ENCODE measurements at regions not wholly inside any gene's neighbourhood (a gene's known extent, or its start where the extent isn't known, plus 50 kb on each side); places are given as distances from the start of the nearest gene placed in this dataset.

- TF ChIP-seq ZNF432 (CRISPR knock-in tag; IDR thresholded peaks at IDR 0.05; ENCODE audit: borderline replicate concordance): no peak
- no peak for TF ChIP-seq ZNF546 (CRISPR knock-in tag; conservative IDR thresholded peaks at IDR 0.05)
Measured at GRCh38 chr14:98935921-98936320, 336.1 kb downstream of the BCL11B start (continued).

- ChIA-PET POLR2A (no interaction called here), CTCF (ENCODE audit: low intra/inter-chr PET ratio, low total read pairs) (no interaction called here)
- BruUV-seq (replicated peaks): no TSS peak
- 0% methylated on average over 1 of the region's 1 CpG for WGBS (ENCODE audit: low lambda C conversion rate)
- DNase-seq (ENCODE audit: low spot score) (no peak), FAIRE-seq (no peak), ATAC-seq (no peak)
- H3K4me2 ChIP-seq (ENCODE audit: low read depth, low read length): no peak overlapping the region
- in situ Hi-C loops (cut with HindIII; ENCODE audit: extremely low pct_ligation_motif_present, low pct_unique_long_range_greater_than_20kb): no loop called here
- H3K27ac ChIP-seq (ENCODE audit: extremely low read length, insufficient read depth, low read length): no peak overlapping the region
- no peaks in the 10 kb centered on the region for H3K79me2 ChIP-seq (ENCODE audit: insufficient read depth, low read length)
- H3K9ac ChIP-seq (ENCODE audit: insufficient read depth, low read depth, low read length): no peak overlapping the region
- intact Hi-C loops (cut with micrococcal nuclease; ENCODE audit: unreplicated experiment): no loop called here
- H3K4me3 ChIP-seq (replicated peaks in 1 of 3; ENCODE audit: insufficient read depth in 1 of 3, low read depth in 2 of 3, low read length in 3 of 3): no peak overlapping the region
- H3K27me3 ChIP-seq (ENCODE audit: control insufficient read depth in 1 of 2, insufficient read depth in 2 of 2, low read length in 2 of 2): no peaks in the 10 kb centered on the region
- no peaks in the 10 kb centered on the region for H3K4me1 ChIP-seq (ENCODE audit: insufficient read depth, low read length)
- TF ChIP-seq NBN (conservative IDR thresholded peaks at IDR 0.05): no peak
- TF ChIP-seq DNMT3B (CRISPR knock-in tag; conservative IDR thresholded peaks at IDR 0.05): no peak
- no peak for TF ChIP-seq ZNF607 (CRISPR knock-in tag; IDR thresholded peaks at IDR 0.05; ENCODE audit: borderline replicate concordance)
- TF ChIP-seq ZNF207 (IDR thresholded peaks at IDR 0.05; ENCODE audit: borderline replicate concordance): no peak
- H3K36me3 ChIP-seq (replicated peaks in 1 of 2; ENCODE audit: control insufficient read depth in 1 of 2, insufficient read depth in 2 of 2, low read length in 2 of 2): no peaks in the 10 kb centered on the region
- no peaks in the 10 kb centered on the region for H3K9me3 ChIP-seq (ENCODE audit: low read length)
- no peak overlapping the region for H2AFZ ChIP-seq (ENCODE audit: low read length)
- H4K20me1 ChIP-seq (ENCODE audit: insufficient read depth, low read length): no peaks in the 10 kb centered on the region
Measured at GRCh38 chr14:98937021-98937420, 335.0 kb downstream of the BCL11B start.

- 8% methylated on average over 5 of the region's 6 CpGs for WGBS (ENCODE audit: low lambda C conversion rate)
- Histone ChIP-seq H3K27me3 (ENCODE audit: control insufficient read depth in 1 of 2, insufficient read depth in 2 of 2, low read length in 2 of 2) (no peaks in the 10 kb centered on the region), H2AFZ (ENCODE audit: low read length) (no peak overlapping the region), H3K9me3 (ENCODE audit: low read length) (no peaks in the 10 kb centered on the region), H3K36me3 (replicated peaks in 1 of 2; ENCODE audit: control insufficient read depth in 1 of 2, insufficient read depth in 2 of 2, low read length in 2 of 2) (no peaks in the 10 kb centered on the region), H3K4me1 (ENCODE audit: insufficient read depth, low read length) (no peaks in the 10 kb centered on the region), H3K4me2 (ENCODE audit: low read depth, low read length) (no peak overlapping the region), H3K27ac (ENCODE audit: extremely low read length, insufficient read depth, low read length) (no peak overlapping the region), H3K79me2 (ENCODE audit: insufficient read depth, low read length) (no peaks in the 10 kb centered on the region), H4K20me1 (ENCODE audit: insufficient read depth, low read length) (no peaks in the 10 kb centered on the region), H3K4me3 (replicated peaks in 1 of 3; ENCODE audit: insufficient read depth in 1 of 3, low read depth in 2 of 3, low read length in 3 of 3) (no peak overlapping the region), H3K9ac (ENCODE audit: insufficient read depth, low read depth, low read length) (no peak overlapping the region)
- ATAC-seq (no peak), FAIRE-seq (no peak), DNase-seq (ENCODE audit: low spot score) (no peak)
- CTCF ChIA-PET (ENCODE audit: low intra/inter-chr PET ratio, low total read pairs): no interaction called here
- in situ Hi-C loops (cut with HindIII; ENCODE audit: extremely low pct_ligation_motif_present, low pct_unique_long_range_greater_than_20kb) (no loop called here), intact Hi-C loops (cut with micrococcal nuclease; ENCODE audit: unreplicated experiment) (no loop called here)
- POLR2A ChIA-PET: no interaction called here
- BruUV-seq (replicated peaks): no TSS peak
- no peak for TF ChIP-seq CCAR2 (optimal IDR thresholded peaks at IDR 0.05; ENCODE audit: low read depth, low read length)
- no peak for TF ChIP-seq CBX2 (IDR thresholded peaks at IDR 0.05; ENCODE audit: low read depth, low read length)
- no peak for TF ChIP-seq CBX2 (CRISPR knock-in tag; IDR thresholded peaks at IDR 0.05; ENCODE audit: low read depth)
- TF ChIP-seq MED1 (CRISPR knock-in tag; IDR thresholded peaks at IDR 0.05): no peak
- no peak for TF ChIP-seq NFIC (IDR thresholded peaks at IDR 0.05; ENCODE audit: low read length)
- TF ChIP-seq PAX8 (CRISPR knock-in tag; IDR thresholded peaks at IDR 0.05; ENCODE audit: borderline replicate concordance): no peak
- TF ChIP-seq TRIM22 (IDR thresholded peaks at IDR 0.05): no peak
- TF ChIP-seq XBP1 (CRISPR knock-in tag; IDR thresholded peaks at IDR 0.05): no peak
- TF ChIP-seq ZFP91 (CRISPR knock-in tag; IDR thresholded peaks at IDR 0.05; ENCODE audit: borderline replicate concordance): no peak
- no peak for TF ChIP-seq ZNF883 (CRISPR knock-in tag; IDR thresholded peaks at IDR 0.05; ENCODE audit: not compliant biosample characterization)
Measured at GRCh38 chr14:98937712-98938505, 334.1 kb downstream of the BCL11B start.

Measured in HepG2 (cell line).